Coronary artery (tissue), 2 donors: ENCODE measurements at regions not wholly inside any gene's neighbourhood (a gene's known extent, or its start where the extent isn't known, plus 50 kb on each side); places are given as distances from the start of the nearest gene placed in this dataset.

Experiments used
- DNase-seq: peaks from one replicate; pipeline ENCODE4 v3.0.0-alpha.2; 2017; ENCODE audit warnings: low spot score
- H3K27ac ChIP-seq, 2 donors: fragments of 200-600 bp; sonication (generic); one replicate each; pipeline ENCODE4 v1.5.1; 2016 to 2019
- H3K4me3 ChIP-seq: fragments of 200-600 bp; sonication (generic); 2 replicates; pipeline ENCODE4 v1.5.1; 2016; ENCODE audit warnings: mild to moderate bottlenecking, moderate library complexity
- CTCF ChIP-seq: fragments of 200-600 bp; sonication (generic); IDR thresholded peaks from one replicate; pipeline ENCODE4 v1.5.1; 2019; ENCODE audit warnings: antibody characterized with exemption

GRCh38 chr2:173654896-173655265, 300.2 kb downstream of the CDCA7 start:
- no peak overlapping the region for H3K27ac ChIP-seq

GRCh38 chr2:173656086-173656485, 301.4 kb downstream of the CDCA7 start:
- no peak for DNase-seq
- H3K27ac ChIP-seq: no peak overlapping the region
- no peak overlapping the region for H3K4me3 ChIP-seq
- TF ChIP-seq CTCF: no peak

More at GRCh38 chr2:173654896-173655265, 300.2 kb downstream of the CDCA7 start:
- DNase-seq: no peak
- TF ChIP-seq CTCF: no peak
- H3K4me3 ChIP-seq: no peak overlapping the region

GRCh38 chr2:173657996-173658717, 303.5 kb downstream of the CDCA7 start:
- TF ChIP-seq CTCF: no peak
- no peak overlapping the region for H3K4me3 ChIP-seq
- no peak for DNase-seq
- no peak overlapping the region for H3K27ac ChIP-seq

- Histone ChIP-seq H3K4me3 (no peak overlapping the region), H3K27ac (no peak overlapping the region)
- no peak for TF ChIP-seq CTCF
- DNase-seq: no peak
Measured at GRCh38 chr2:173658946-173659371, 304.3 kb downstream of the CDCA7 start.

GRCh38 chr2:173659509-173659908, 304.8 kb downstream of the CDCA7 start:
- H3K27ac ChIP-seq: no peak overlapping the region
- DNase-seq: no peak

GRCh38 chr2:173661586-173661985, 303.6 kb downstream of the SP3 start:
- no peak overlapping the region for H3K27ac ChIP-seq
- TF ChIP-seq CTCF: no peak
- no peak overlapping the region for H3K4me3 ChIP-seq
- DNase-seq: no peak

More at GRCh38 chr2:173659509-173659908, 304.8 kb downstream of the CDCA7 start:
- no peak overlapping the region for H3K4me3 ChIP-seq
- no peak for TF ChIP-seq CTCF

GRCh38 chr2:173663353-173663752, 301.8 kb downstream of the SP3 start:
- Histone ChIP-seq H3K4me3 (no peak overlapping the region), H3K27ac (no peak overlapping the region)
- no peak for DNase-seq
- no peak for TF ChIP-seq CTCF
